GM21367 (cell line): ENCODE measurements at regions not wholly inside any gene's neighbourhood (a gene's known extent, or its start where the extent isn't known, plus 50 kb on each side); places are given as distances from the start of the nearest gene placed in this dataset.

Source experiments
- ATAC-seq: cut with Tn5 transposase; IDR thresholded peaks from one replicate; pipeline ENCODE4 v1.9.1; 2021; ENCODE audit not compliant: unreplicated experiment

DNA sequence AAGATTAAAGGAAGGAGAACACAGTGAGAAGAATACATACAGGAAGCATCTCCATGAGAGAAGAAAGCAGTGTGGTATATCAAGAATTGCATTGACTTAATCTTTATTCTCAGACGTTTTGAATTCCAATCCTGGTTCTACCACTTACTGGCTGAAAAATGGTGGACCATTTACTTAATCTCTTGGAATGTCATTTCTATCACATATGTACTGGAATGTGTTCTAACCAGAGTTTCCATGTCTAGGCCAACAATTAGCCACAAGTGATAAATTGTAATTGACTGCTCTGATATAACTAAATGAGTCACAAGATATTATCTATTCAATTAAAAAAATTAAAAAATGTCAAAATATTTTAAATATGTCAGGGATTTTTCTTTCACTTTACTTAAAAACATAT, 626.1 kb downstream of the PTPRC start:
- no peak for ATAC-seq

DNA sequence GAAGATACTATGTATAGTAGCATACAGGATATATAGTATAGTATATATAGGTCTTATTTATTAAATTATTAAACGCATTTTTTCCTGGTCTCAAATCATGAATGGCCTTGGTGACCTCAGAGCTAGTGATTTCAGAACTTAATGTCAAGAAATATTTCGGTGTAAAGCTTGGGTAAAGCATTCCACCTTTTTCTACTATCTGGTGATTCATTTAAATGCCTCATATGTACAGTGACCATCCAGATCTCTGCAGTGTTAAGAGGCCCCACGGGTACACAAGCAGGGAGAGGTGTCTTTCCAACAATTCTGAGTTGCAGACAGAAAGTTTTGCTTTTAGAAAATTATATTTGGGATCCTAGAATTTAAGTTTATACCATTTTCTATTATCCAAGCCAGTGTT, 626.5 kb downstream of the PTPRC start:
- ATAC-seq, result no peak

DNA sequence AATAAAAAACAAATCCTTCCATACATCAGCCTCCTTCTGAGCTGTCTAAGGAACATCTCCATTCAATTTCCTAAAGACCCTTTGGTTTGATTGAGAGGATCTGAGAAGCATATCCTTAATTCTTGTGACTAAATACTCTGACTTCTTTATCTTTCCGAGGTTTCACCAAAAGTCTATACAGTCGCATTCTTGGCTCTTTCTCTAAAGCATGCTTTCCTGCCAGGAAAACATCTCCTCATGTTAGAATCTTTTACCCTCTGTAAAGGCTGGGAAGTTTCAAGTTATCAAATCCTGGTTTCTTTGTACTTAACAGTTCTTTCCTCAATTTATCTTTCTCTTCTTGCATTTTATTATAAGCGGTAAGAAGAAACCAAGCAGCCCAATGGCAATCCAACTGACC, 630.4 kb downstream of the PTPRC start:
- no peak for ATAC-seq

DNA sequence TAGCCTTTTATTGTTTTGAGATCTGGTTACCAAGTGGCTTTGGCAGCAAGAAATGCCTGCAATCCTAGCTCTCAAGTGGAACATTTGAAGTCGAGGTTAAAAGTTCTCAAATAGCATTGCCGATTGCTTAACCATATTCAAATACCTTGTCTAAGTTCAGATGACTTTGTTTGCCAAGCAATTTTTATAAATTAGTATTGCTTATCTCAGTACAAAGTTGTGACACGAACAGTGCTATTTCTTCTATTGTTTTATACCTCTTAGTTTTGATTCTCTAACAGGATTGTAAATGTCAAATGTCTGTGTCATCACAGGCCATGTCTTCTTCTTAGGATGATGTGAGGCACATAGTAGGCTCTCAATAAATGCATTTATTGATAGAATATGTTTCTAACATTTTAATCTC, 633.3 kb downstream of the PTPRC start:
- no peak for ATAC-seq

DNA sequence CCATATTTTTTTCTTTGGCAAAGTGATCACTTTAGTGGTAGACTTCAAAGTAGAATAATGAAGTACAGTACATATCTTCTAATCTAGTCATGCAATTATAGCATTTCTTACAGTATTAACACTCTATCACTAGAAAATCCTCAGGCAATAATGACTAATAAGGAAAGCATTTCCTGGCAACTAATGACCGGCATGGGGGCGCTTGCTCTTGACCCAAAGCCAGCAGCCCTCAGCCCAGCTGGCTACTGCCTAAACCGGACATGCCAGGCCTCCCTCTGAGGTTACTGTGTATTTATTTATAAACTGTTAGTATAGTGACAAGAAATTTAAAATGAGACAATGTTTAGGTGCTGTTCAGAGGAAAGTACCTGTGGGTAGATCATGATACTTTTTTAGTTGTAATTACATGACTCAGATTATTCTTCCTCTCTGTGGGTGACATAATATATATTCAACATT, 633.8 kb downstream of the PTPRC start:
- ATAC-seq, result no peak

DNA sequence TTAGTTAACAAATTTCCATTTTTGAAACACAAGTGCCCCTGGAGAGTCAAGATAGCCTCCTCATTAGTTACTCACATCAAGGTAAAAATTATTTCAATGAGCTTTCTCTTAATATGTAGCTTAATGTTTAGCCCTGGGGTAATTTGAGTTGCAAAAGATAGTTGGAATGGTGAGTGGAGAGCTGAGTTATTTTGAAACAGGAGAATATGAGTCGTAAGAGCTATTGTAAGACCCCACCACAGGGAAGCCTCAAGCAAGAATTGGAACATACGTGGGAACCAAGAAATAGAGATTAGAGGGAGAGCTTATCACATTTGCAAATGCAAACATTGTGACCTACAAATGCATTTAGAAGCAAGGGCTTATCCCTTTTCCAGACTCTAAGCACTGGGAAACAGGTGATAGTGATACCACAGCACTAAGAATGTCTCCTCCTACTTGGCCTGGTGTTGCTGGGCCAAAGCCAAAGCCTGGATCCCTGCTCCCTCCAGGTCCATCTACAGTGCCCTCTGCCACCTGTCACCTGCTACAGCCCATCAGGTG, 635.1 kb downstream of the PTPRC start:
- no peak for ATAC-seq

DNA sequence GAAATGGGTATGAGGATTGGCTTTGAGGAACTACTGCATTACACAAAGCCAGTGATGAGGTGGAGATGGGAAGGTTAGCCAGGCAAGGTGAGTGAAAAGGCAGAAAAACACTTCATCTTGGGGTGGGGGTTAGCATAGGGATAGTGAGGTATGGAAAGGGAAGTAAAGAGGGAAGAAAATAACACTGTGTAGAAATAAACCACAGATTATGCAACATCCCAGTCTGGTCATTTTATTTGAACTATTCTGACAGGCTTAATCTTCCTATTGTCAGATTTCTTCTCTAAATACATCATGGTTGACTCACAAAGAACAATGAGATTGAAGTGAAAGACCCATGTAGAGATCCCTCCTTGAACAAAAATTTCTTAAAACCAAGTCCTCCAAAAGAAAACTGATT, 640.2 kb downstream of the PTPRC start:
- no peak for ATAC-seq

DNA sequence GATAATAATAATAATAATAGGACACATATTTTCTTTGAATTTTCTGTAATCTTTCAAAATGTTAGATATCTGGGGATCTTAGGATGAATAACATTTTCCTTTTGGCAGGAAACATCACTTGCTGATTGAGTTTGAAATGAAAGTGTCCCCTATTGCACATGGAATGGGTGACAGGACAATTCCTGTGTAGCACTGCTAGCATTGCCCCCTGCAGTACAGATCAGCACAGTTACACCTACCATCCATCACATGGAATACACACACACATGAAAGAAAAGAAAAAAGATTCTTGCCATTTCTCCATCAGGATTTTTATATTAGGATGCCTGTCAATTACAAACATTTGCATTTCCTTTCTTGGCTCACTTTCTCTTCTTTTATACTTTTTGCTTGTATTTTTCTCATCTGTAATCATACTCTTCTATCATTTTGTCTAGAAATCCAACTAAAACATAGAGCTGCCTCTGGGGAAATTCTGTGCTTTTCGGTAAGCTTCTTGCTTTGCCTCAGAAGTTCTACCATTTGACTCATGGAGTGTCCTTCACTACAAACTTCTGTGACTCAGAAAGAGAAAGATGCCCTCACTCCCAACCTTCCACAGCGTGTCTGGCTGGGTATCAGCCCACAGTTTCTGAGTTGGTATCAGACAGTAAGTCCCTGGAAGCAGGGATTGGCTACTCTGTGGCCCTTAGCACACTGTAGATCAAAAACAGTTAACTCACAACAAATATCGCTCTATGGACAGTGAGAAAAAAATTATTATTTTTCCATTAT, 641.2 kb downstream of the PTPRC start:
- ATAC-seq, result no peak

DNA sequence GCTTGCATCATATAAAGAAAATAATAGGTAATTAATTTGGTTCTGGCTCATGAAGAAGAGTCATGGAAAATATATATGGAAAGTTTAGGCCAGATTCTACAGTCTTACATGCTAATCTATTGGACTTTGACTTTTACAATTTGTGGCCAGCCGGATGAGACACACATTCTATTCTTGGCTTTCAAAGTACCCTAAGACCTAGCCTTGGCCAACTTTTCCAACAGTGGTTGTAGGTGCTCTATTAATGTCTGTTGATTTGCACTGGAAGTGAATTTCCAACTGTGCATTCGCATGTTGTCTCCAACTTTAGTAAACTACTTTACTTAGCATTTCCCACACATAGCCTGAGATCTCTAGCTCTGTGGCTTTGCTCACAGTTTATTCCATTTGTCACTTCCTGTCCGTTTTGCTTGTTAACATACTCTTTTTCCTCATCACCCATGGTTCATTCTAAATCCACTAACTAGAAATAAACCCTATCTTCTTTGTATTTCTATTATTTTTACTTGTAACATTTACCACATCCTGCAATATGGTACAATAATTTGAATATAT, 644.0 kb downstream of the PTPRC start:
- no peak for ATAC-seq

DNA sequence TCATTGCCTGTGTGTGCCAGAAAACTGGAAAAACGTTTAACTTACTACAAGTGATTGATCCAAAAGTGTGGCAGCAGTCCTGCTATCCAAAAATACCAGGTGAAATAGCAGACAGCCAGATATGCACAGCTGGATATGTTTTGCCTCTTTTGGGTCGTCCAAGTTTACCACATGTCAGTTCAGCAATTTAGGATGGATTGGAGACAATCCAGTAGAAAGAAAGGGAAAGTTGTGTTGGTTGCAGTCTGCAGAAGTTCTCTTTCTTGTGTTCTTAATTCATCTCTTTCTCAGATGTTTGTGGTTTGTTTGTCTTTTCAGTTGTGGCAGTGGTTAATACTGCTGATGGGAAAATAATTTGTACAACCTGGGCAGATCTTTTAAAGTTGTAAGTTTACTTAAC, 645.0 kb downstream of the PTPRC start:
- ATAC-seq, result no peak

DNA sequence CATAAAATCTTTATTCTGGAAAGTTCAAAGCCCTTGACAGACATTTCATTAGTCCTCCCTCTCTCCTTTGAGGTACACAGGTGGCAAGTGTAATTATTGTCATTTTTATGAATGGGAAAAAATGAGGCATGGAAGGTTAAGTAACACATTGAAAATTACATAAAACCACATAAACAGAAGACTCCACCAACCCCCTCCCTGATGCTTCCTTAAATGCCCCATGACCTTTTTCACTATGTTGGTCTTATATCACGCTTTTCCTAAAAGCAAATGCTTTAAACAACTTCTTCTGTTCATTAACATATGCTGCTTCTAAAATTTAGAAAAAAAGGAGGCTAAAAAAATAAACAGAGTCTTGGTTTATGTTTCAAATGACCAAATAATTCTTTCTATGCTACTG, 648.4 kb downstream of the PTPRC start:
- ATAC-seq, result no peak

DNA sequence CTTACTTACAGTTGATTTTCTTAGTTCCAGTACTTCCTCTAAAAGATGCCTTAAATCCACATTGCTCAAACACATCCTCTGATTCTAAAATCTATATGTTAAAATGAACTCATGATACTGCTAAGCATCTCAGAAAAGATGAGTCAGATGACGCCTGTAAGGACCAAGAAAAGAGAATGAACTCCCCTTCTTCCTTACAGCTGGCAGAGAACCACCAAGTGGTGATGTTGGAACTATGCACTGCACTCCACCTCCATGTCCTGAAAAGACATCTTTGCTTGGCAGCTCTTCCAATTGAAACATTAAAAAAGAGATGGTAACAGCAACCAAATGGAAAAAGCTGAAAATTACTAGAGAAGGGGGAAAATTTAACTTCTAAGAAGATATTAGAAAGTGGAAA, 648.8 kb downstream of the PTPRC start:
- no peak for ATAC-seq

DNA sequence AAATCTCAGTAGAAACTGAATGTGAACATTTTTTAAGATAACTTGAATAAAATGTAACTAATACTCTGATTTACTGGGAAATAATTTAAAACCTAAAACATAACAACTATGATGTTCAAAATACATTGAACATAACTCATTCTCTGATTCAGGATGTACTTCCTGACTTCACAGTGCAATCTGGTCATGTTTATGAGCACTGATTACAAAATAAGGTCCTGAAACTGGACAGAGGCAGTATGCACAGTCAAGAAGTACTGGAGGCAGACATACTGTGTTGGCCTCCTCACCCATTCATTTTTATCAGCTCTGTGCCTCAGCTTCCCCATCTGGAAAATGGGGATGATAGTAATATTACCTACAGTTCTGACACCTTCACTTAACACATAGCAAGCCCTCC, 651.3 kb downstream of the PTPRC start:
- ATAC-seq, result no peak

DNA sequence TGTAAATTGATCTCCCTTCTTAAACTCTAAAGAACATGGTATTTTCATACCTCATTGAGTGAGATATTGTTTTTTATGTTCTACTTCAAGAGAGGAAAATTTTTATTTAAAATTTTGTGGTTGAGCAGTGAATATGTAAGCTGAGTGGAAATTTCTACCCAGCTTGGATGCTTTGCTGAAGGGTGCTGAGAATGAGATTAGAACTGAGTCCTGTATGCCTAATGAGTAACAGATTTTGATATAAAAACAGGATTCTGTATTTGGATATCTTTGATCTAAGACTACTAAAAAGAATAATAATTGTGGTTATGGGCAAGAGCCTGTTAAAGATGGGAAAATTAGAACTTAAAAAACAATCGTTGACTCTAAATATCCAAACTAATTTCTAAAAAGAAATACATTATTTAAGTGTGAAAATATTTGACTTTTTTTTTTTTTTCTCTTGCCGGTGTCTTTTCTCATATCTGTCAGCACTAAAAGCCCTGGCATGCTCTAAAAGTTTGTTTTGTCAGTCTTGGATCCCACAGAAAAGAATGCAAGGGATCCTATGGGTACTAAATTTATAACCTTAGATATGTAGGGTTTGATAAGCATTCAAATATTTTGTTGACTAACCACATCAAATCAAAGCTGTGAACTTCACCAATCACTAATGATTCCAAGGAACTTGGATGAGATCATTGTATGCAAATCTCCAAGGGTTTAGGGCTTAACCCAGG, 652.3 kb downstream of the PTPRC start:
- ATAC-seq, result no peak

DNA sequence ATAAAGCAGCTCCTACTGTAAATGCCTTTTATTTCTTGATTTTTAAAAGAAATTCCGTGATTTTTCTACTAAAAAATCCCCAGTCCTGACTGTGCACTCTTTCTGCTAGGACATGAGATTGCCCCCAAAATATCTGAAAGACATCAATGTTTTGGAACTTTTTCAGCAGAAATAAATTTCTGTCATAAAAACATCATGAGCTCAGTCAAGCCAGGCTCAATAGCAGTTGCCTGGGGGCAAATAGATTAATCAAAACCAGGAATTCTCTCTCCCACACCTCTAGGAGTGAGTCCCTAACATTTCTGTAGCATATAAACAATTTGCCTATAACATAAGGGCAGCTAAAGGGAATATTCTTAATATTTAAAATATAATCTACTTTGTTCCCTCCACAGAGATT, 654.1 kb downstream of the PTPRC start:
- no peak for ATAC-seq

DNA sequence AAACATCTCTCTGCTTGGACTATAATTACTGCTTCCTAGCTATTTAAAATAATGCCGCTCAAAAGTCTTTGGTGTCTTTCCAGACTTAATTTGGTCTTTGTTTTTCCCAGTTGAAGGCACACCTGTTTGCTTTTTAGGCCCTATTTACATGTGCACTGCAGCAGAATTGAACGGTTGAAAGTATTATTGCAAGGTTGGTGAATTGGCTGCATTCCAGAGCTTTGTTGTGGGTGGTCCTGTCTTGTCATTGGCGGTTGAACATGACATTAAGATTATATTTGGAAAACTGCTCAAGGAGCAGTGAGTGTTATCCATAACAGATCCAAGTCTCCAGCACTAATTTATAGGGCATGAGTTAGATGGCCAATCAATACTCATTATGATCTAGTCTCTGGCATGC, 656.3 kb downstream of the PTPRC start:
- no peak for ATAC-seq

DNA sequence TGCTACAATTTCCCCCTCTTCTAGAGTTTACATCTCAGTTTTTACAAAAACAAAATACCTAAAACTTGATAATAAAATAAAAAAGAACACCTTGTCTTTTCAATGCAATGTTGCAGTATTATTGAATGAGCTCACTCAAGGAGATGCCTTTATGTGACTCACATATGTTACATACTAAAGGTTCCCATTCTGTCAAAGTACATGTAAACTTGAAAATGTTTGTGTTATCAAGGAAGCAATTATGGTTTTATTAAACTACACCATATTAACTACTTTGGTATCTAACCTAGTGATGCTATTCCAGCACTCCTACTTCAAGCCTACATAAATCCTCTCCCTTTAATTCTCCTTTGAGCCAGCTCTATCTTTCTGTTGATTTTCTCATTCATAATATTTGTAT, 658.3 kb downstream of the PTPRC start:
- no peak for ATAC-seq

DNA sequence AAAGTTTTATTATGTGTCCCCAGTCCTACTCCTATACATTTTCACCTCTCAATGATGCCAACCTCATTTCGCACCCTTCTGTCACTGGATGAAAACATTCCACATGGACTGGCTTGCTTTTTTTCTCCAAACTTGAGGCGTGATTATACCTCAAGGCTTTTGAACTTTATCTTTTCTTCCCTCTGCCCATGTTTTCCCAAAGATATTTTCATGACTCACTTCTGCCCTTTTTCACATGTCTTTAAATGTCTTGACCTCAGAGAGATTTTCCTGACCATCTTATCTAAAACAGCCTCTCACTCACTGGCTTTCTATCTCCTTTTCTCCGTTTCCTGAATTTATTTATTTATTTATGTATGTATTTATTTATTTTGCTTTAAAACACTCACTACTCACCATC, 659.0 kb downstream of the PTPRC start:
- no peak for ATAC-seq

DNA sequence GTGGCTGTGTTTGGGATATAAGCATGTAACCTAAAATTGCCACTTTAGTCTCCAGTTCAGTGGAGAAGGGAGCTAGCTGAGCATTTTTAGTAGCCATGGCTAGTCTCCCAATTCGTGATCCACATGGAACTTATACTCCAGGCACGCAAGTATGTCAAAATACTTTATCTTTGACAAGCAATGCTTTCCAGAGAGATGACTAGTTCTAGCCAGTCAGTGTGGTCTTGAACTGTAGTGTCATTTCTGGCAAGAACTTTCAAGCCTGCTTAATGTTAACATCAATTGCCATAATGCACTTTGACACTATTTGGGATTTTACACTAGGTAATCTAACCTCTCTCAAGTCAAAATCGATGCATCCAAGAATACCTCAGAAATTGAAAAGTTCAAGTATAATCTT, 660.0 kb downstream of the PTPRC start:
- no peak for ATAC-seq

DNA sequence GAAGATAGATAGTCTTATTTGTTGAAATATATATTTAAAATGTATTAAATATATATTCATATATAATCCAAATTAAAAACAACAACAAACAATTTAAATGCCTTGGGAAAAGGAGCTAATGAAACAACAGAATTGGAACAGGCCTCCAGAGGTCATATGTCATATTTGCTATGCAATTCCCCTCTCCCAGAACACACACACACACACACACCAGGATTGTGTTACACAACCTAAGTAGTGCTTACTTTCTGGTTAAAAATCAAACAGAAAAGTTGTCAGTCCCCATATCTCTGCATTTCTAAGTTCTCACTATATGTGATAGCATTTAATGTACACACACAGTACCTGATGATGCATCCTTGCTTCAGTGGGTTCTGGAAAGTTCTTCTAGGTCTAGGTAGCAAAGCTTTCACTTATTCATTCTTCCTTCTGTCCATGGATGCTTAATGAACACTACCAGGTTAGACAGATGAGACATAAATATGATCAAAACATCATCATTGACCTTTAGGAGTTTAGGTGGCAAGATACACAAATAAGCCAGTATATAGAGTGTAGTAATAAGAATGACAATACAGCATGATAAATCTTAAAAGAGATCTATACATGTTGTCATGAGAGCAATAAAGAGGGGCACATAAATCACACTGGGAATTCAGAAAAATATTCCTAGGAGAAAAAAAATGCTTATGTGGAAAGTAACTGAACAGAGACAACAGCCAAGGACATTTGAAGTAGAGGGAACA, 662.8 kb downstream of the PTPRC start:
- no peak for ATAC-seq

DNA sequence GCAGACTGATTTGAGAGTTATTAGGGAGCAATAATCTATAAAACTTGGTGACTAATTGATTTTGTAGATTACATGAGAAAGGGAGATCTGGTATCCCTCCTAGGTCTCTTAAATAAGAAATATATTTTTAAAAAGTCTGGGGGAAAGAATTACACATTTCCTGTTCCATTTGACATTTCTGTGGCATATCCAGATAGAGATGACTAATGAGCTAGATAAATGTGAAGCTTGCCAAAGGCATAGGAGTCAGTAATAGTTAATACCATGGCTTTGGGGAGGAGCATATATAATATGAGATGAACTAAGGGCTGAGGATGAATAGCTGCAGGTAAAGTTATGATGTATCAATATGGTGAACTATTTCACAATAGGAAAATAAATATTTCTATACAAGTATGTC, 663.7 kb downstream of the PTPRC start:
- ATAC-seq, result no peak
